ENCODE measurements at regions not wholly inside any gene's neighbourhood (a gene's known extent, or its start where the extent isn't known, plus 50 kb on each side); places are given as distances from the start of the nearest gene placed in this dataset.

DNA sequence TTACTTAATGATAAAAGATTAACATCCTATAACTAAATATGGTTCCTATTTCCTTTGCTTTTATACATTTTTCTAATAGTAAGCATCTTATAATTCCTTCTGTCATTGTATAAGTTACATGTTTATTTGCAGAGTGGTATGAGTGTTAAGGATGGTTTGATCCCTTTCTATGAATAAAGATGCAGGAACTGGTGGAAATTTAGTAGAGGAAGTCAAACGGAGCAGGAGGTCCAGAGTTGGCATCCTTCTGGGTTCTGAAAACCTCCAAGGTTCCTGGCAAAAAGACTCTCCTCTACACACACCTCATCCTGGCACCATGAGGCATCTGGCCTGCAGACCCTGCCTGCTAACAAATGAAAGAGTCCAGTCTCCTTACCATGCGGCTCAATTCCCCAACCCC lies 296.8 kb downstream of the SOX9 start:
- Histone ChIP-seq H3K36me3 (no peaks in the 10 kb centered on the region), H3K4me3 (no peak overlapping the region), H3K27ac (no peak overlapping the region), H3K9me3 (peaks cover 0 to 27% (median 14%) of the 10 kb centered on the region in 12 donors), H3K27me3 (peaks cover 0 to 6% (median 0%) of the 10 kb centered on the region in 9 donors), H3K4me1 (peaks cover 0 to 16% (median 3%) of the 10 kb centered on the region in 12 donors)
- TF ChIP-seq POLR2A (IDR thresholded peaks at IDR 0.05), result no peak
- TF ChIP-seq, protein P1, sequence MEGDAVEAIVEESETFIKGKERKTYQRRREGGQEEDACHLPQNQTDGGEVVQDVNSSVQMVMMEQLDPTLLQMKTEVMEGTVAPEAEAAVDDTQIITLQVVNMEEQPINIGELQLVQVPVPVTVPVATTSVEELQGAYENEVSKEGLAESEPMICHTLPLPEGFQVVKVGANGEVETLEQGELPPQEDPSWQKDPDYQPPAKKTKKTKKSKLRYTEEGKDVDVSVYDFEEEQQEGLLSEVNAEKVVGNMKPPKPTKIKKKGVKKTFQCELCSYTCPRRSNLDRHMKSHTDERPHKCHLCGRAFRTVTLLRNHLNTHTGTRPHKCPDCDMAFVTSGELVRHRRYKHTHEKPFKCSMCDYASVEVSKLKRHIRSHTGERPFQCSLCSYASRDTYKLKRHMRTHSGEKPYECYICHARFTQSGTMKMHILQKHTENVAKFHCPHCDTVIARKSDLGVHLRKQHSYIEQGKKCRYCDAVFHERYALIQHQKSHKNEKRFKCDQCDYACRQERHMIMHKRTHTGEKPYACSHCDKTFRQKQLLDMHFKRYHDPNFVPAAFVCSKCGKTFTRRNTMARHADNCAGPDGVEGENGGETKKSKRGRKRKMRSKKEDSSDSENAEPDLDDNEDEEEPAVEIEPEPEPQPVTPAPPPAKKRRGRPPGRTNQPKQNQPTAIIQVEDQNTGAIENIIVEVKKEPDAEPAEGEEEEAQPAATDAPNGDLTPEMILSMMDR (IDR thresholded peaks at IDR 0.05), result no peak
- intact Hi-C loops (cut with DNase I), result no loop called here
- ATAC-seq (no peak), DNase-seq (no peak)
- 78 to 91% (median 87%) methylated on average over 2 of the region's 2 CpGs for WGBS, 4 donors

DNA sequence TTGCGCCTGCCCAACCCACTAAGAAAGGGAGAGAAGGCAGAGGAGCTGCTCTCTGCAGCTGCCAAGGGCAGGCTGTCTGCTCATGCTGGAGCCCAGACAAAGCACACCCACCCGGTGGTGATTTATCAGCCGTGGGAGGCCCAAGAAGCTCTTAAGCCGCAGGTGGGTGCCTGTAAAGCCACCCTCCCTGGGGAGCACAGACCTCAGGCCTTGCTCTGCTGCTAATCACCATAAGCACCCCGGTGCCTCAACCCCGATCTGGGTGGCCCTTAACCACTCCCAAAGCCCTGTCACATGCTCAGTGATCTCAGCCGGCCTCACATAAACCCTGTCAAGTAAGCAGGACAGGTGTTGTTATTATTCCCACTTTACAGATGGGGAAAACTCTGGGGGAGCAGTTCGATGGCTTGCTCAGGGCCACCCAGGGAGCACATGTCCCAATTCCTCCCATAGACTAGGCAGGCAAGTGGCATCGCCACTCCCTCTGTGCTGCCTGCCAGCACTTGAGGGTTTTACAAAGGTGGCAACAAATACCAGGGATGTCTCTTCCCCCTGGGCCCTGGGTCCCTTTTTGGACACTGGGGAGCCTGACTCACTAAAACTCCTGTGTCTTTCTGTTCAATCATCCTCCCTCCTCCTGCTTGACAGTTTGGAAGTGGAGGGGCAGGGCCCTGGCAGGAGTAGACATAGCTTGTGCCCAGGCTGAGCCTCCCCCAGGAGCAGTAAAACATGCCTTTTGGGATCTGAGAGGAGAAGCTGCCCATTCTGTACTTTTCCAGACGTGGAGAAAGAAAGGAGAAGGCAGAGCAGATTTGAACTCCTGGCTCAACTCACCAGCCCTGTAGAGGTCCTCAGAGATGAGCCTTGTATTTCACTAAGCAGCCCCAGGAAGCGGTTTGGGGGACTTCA lies 299.3 kb downstream of the SOX9 start:
- Histone ChIP-seq H3K4me3 (no peak overlapping the region), H3K36me3 (no peaks in the 10 kb centered on the region), H3K27me3 (no peaks in the 10 kb centered on the region), H3K4me1 (peaks cover 0 to 19% (median 5%) of the 10 kb centered on the region in 12 donors), H3K27ac (no peak overlapping the region), H3K9me3 (peaks cover 0 to 27% (median 14%) of the 10 kb centered on the region in 12 donors)
- ATAC-seq (no peak), DNase-seq (no peak)
- 81 to 91% (median 83%) methylated on average over 5 to 11 of the region's 11 CpGs for WGBS, 4 donors
- TF ChIP-seq POLR2A (IDR thresholded peaks at IDR 0.05), result no peak
- TF ChIP-seq, protein P1 (IDR thresholded peaks at IDR 0.05), result no peak
- intact Hi-C loops (cut with DNase I), result loop anchor here in 2 of 10 donors (5.0 to 10.0 kb wide), 2 partner anchors 153 to 295 kb away; partner anchors contain the start of gene SOX9 (in 1 of the 2)

DNA sequence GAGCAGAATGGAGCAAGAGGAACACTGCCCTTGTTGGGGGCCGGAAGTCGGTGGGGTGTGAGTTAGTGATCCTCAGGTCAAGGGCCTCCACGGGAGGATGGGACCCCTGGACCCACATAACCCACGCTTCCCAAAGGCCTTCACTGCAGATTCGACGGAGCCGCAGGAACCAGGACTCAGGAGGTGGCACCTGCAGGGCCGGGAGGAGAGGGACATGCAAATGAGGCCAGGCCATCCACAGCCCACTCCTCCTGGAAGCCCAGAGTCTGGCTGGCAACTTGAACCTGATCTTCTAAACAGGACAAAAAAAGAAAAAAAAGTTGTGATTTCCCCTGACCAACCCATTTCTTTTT lies 299.9 kb downstream of the SOX9 start:
- Histone ChIP-seq H3K36me3 (no peaks in the 10 kb centered on the region), H3K27ac (no peak overlapping the region), H3K4me1 (peaks cover 0 to 19% (median 5%) of the 10 kb centered on the region in 12 donors), H3K27me3 (no peaks in the 10 kb centered on the region), H3K9me3 (peaks cover 0 to 27% (median 14%) of the 10 kb centered on the region in 12 donors), H3K4me3 (no peak overlapping the region)
- no peak for TF ChIP-seq POLR2A (IDR thresholded peaks at IDR 0.05)
- TF ChIP-seq, protein P1 (IDR thresholded peaks at IDR 0.05), result no peak
- whole genome bisulfite sequencing, 4 donors, result 83 to 91% (median 86%) methylated on average over 8 of the region's 8 CpGs
- ATAC-seq, result no peak
- intact Hi-C loops (cut with DNase I), result loop anchor here in 2 of 10 donors (5.0 to 10.0 kb wide), 2 partner anchors 153 to 296 kb away; partner anchors contain the start of gene SOX9 (in 1 of the 2)
- no peak for DNase-seq

Data from heart left ventricle (tissue), 16 donors.